ENCODE measurements at regions not wholly inside any gene's neighbourhood (a gene's known extent, or its start where the extent isn't known, plus 50 kb on each side); places are given as distances from the start of the nearest gene placed in this dataset.

DNA sequence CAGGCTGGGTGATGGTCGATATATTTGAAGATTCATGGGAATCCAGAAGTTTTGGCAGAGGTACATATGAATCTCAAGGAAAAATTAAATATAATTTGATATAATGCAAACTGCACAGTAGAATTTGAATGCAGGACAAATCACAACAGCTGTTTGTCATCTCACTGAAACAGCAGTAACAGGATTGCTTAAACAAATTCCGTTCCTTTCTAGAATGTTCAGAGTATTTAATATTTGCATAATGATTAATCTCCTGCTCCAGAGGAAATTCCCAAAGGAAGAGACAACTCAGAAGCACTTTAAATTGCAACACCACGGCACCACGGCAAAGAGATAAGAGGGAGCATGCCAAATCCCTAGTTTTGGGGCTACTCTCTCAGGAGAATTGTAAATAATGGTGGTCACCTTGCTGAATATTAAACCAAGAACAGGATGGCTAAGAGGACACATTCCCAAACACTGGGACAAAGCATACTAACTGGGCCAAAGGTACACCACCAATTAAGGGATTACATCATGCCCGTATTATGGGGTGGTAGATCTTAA is 67.8 kb upstream of the MAP4K3 start:
- H3K9me3 ChIP-seq (replicated peaks), result no peaks in the 10 kb centered on the region
- no peaks in the 10 kb centered on the region for H3K27me3 ChIP-seq (replicated peaks)
- H3K4me1 ChIP-seq (replicated peaks), result peaks cover 38% of the 10 kb centered on the region
- no peaks in the 10 kb centered on the region for H3K36me3 ChIP-seq
- peak overlapping the region; percentile 81 for H3K27ac ChIP-seq
- DNase-seq (ENCODE audit: low read depth in 1 of 2, low spot score in 2 of 2), result peak in 1 of 2 experiments; percentile 71
- no peak overlapping the region for H3K4me3 ChIP-seq

DNA sequence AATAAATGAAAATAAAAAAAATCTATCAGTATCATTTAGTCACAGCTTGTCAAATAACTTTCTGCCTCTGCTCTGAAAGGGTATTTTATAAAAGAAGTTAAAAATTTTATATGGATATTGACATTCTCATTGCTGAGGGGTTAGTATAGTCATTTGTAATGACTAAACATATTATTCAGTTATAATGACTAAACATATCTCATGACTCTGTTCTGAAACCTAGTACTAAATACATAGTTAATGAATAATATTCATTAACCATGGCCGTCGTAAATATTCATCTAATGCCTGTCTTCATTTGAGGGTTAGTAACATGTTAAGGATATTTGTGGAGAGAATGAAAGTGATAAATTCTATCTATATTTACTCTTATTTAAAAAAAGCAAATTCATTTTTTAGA is 69.1 kb upstream of the MAP4K3 start:
- Histone ChIP-seq H3K4me3 (no peak overlapping the region), H3K27me3 (replicated peaks) (no peaks in the 10 kb centered on the region), H3K36me3 (no peaks in the 10 kb centered on the region), H3K4me1 (replicated peaks) (peaks cover 31% of the 10 kb centered on the region), H3K9me3 (replicated peaks) (no peaks in the 10 kb centered on the region), H3K27ac (peak overlapping the region; percentile 81; the same call in 1 of the 2 replicates)
- DNase-seq (ENCODE audit: low read depth in 1 of 2, low spot score in 2 of 2), result no peak

DNA sequence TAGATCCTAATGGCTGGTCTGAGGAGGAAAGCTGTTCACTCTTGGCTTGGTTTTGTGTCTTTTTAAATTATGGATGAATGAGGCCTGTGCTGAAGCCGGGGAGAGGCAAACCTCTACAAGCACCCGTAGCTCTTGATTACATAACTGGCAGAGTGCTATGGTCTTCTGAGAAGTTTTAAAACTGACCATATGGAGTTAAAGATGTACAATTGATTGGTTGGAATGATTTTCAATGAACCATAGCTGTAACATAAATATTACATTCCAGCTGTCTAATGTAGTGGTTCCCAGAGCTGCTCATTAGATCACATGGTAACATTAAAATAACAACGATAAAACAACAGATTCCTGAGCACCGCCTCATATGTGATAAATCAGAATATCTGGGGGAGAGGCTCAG is 71.1 kb upstream of the MAP4K3 start:
- no peak for DNase-seq (ENCODE audit: low read depth in 1 of 2, low spot score in 2 of 2)
- no peak overlapping the region for H3K4me3 ChIP-seq
- H3K36me3 ChIP-seq, result no peaks in the 10 kb centered on the region
- H3K27me3 ChIP-seq (replicated peaks), result no peaks in the 10 kb centered on the region
- peaks cover 44% of the 10 kb centered on the region for H3K4me1 ChIP-seq (replicated peaks)
- no peak overlapping the region for H3K27ac ChIP-seq
- H3K9me3 ChIP-seq (replicated peaks), result no peaks in the 10 kb centered on the region

DNA sequence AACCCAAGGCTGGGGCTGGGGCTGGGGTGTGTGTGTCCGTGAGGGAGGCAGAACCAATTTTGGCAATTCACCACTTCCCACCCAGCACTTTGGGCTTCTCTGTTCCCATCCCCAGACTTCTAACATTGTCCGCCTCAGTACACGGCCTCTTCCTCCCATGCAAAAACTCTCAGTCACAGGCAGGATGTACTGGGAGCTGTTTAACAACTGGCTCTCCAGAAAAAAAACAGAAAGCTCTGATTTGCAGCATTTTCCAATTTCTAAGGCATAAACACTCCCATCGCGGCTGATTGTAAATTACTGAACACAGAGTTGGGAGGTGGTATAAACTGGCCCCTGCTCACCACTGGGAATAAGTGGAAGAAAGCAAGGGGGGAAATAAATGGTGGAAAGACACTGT is 73.1 kb upstream of the MAP4K3 start:
- no peak overlapping the region for H3K27ac ChIP-seq
- DNase-seq (ENCODE audit: low read depth in 1 of 2, low spot score in 2 of 2), result no peak
- no peaks in the 10 kb centered on the region for H3K27me3 ChIP-seq (replicated peaks)

DNA sequence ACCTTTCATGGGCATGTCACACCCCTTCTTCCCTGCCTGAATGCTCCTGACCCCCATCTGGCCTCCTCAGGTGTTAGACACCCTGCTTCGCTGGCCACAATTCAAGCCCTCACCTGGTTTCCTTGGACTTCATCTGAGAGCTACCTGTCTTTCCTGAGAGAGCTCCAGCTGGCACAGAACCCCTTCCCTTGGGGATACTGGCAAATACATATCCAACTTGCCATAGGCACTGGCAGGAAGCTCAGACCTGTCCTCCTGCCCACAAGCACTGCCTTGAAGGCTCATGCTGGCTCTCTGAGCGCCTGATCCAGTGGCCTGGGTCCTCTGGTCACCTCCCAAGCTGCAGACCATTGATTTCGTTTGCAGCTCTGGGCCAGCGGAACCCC is 74.1 kb upstream of the MAP4K3 start:
- no peak overlapping the region for H3K4me3 ChIP-seq
- no peak for DNase-seq (ENCODE audit: low read depth in 1 of 2, low spot score in 2 of 2)
- H3K9me3 ChIP-seq (replicated peaks), result no peaks in the 10 kb centered on the region
- H3K36me3 ChIP-seq, result no peaks in the 10 kb centered on the region
- H3K27me3 ChIP-seq (replicated peaks), result no peaks in the 10 kb centered on the region
- peaks cover 35% of the 10 kb centered on the region for H3K4me1 ChIP-seq (replicated peaks)
- H3K27ac ChIP-seq, result no peak overlapping the region

More for the DNA sequence above, 73.1 kb upstream of the MAP4K3 start:
- Histone ChIP-seq H3K36me3 (no peaks in the 10 kb centered on the region), H3K9me3 (replicated peaks) (no peaks in the 10 kb centered on the region), H3K4me3 (no peak overlapping the region), H3K4me1 (replicated peaks) (peaks cover 42% of the 10 kb centered on the region)

DNA sequence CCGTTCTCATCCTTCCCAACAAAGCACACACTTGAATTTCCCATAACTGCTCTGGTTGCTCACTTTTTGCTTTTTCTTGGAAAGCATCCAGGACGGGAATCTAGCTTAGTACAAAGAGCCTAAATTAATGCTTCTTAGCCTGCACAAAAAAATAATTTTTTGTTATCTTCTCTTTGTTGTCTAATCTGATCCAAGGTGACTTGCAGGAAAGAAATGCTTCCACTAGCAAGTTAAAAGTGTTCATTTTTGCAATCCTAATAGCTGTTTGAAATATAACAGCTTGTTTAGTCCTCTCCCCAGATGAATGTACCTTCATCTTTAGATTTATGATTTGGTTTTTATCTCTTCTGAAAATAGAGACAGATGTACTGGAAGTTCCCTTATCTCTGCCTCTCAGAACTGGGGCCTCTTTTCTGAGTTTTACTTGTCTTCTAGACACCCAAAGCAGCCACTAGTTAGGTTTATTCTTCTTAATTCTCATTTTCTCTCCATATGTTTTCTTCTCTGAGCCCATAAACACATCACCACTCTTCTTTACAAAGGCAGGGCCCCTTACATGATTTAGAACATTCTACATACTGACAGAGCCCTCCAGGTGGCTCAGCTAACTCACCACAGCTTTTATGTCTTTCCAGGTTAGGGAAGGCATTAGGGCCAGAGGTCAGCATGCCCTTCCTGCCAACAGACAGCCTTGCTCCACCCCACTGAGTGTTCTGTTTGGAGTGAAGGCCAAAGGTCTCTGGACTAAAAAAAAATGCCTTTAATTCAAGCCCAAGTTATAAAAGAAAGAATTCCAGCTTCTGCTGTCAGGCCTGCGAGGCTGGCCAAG is 74.7 kb upstream of the MAP4K3 start:
- Histone ChIP-seq H3K4me3 (no peak overlapping the region), H3K36me3 (no peaks in the 10 kb centered on the region), H3K27me3 (replicated peaks) (no peaks in the 10 kb centered on the region), H3K27ac (no peak overlapping the region), H3K4me1 (replicated peaks) (peaks cover 41% of the 10 kb centered on the region), H3K9me3 (replicated peaks) (no peaks in the 10 kb centered on the region)
- no peak for DNase-seq (ENCODE audit: low read depth in 1 of 2, low spot score in 2 of 2)

DNA sequence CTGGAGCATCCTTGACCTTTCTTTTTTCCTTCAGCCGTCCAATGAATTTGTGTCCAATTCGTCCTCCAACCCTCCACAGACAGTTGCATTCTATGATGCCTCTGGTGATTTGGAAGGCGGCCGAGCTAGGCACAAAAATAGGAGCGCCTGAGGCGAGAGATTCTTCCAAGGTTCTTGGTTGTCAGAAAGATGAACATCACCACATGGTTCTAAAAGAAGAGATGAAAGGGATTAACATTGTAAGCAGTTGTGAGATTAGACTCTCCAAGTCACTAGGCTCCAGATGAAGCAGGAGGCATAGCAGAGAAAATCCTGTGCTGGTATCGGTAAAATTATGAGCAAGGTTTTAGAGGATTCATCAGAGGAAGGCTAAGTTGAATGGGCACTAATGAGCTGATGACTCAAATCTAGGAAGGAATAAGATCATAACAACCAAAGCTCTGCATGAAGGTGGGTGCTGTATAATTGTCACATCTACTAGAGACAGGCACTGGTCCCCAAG is 75.4 kb upstream of the MAP4K3 start:
- H3K27ac ChIP-seq, result peak overlapping the region; percentile 72
- peaks cover 45% of the 10 kb centered on the region for H3K4me1 ChIP-seq (replicated peaks)
- H3K9me3 ChIP-seq (replicated peaks), result no peaks in the 10 kb centered on the region
- no peak for DNase-seq (ENCODE audit: low read depth in 1 of 2, low spot score in 2 of 2)
- no peaks in the 10 kb centered on the region for H3K36me3 ChIP-seq
- H3K27me3 ChIP-seq (replicated peaks), result no peaks in the 10 kb centered on the region
- no peak overlapping the region for H3K4me3 ChIP-seq

DNA sequence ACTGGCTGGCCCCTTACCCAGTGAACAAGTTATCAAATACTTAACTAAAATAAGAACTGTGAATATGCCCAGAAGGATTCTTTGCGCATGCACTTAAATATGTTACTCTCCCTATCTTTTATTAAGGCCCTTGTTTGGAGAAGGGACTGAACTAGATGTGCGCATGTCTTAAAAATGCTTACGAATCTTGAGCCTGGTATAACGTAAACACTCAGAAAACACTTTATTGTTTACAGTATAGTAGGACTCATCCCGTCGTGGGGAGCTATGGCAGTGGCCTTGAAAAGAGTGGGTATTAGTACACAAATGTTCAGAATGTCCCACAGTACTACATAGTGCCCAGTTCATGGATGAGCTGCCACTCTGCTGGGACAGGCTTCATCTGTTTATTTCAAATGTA is 75.9 kb upstream of the MAP4K3 start:
- Histone ChIP-seq H3K27ac (peak overlapping the region; percentile 72), H3K36me3 (no peaks in the 10 kb centered on the region), H3K4me1 (replicated peaks) (peaks cover 44% of the 10 kb centered on the region), H3K4me3 (no peak overlapping the region), H3K9me3 (replicated peaks) (no peaks in the 10 kb centered on the region), H3K27me3 (replicated peaks) (no peaks in the 10 kb centered on the region)
- peak in 1 of 2 experiments; percentile 43 for DNase-seq (ENCODE audit: low read depth in 1 of 2, low spot score in 2 of 2)

DNA sequence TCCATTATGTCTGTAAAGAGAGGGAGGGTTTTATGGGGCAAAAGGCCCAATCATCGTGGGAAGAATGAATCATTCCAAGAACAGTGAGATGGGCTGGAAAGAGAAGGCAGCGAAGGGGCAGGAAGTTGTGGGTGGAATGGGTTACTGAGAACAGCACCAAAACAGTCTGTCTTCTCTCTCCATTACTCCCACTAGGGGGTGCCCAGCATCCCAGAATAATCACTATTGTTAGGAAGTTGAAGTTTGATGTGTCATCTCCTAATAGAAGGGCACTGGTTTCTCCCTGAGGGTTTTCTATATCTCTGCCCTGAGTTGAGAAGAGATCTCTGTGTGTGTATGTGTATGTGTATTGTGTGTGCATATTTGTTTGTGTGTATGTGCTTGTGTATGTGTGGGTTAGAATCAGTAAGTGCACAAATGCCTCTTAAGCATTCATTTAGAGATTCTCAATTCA is 76.6 kb upstream of the MAP4K3 start:
- Histone ChIP-seq H3K4me1 (replicated peaks) (peaks cover 38% of the 10 kb centered on the region), H3K27me3 (replicated peaks) (no peaks in the 10 kb centered on the region), H3K9me3 (replicated peaks) (no peaks in the 10 kb centered on the region), H3K36me3 (no peaks in the 10 kb centered on the region), H3K4me3 (no peak overlapping the region), H3K27ac (peak overlapping the region; percentile 72)
- peak; percentile 93 to 96 for DNase-seq (ENCODE audit: low read depth in 1 of 2, low spot score in 2 of 2)

DNA sequence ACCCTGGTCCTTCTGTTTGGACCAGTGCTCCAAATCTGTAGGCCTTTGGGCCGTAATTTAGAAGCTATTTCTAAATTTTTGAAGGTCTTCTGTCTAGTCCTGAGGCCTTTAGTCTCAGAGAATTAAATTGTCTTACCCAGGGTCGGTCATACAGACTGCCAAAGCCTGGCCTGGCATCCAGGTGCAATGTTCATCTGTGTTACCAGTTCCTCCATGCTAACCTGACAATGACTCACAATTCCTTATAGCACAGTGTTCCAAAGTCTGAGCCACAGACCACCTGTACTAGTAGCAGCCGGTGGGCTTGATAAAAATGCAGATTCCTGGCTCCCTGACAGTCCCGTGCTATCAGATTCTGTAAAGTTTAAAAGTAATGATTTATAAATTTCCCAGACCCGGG is 77.7 kb upstream of the MAP4K3 start:
- no peak overlapping the region for H3K27ac ChIP-seq
- no peaks in the 10 kb centered on the region for H3K27me3 ChIP-seq (replicated peaks)
- no peaks in the 10 kb centered on the region for H3K9me3 ChIP-seq (replicated peaks)
- peaks cover 38% of the 10 kb centered on the region for H3K4me1 ChIP-seq (replicated peaks)
- H3K4me3 ChIP-seq, result no peak overlapping the region
- no peaks in the 10 kb centered on the region for H3K36me3 ChIP-seq
- DNase-seq (ENCODE audit: low read depth in 1 of 2, low spot score in 2 of 2), result no peak

DNA sequence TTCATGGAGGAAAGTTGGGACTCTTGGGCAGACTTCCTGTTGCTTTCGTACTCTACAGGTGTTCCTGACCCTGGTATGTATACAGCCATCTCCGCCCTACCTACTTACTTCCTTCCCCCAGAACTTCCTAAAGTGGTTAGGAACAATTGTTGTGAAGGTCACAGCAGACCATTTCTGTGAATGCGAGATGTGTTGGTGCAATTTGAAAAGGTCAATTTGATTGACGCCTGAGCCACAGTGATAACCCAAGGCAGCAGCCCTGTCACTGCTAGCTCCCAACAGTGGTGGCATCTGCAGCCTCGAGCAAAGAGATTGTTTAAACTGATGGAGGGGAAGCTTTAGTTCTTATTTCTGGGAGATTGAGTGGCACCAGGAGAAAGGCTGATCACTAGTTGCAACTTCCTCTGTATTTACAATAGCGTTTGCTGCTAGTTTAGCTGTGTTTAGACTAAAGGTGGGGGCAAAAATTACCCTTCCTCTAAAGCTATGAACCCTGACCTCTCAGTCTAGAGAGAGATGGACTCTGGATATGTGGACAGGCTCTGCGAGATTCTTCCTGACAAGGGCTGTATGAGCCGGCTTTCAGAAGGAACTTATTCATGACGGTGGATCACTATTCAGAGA is 78.3 kb upstream of the MAP4K3 start:
- Histone ChIP-seq H3K4me3 (no peak overlapping the region), H3K9me3 (replicated peaks) (no peaks in the 10 kb centered on the region), H3K36me3 (no peaks in the 10 kb centered on the region), H3K27ac (no peak overlapping the region), H3K4me1 (replicated peaks) (peaks cover 38% of the 10 kb centered on the region), H3K27me3 (replicated peaks) (no peaks in the 10 kb centered on the region)
- DNase-seq (ENCODE audit: low read depth in 1 of 2, low spot score in 2 of 2), result no peak

DNA sequence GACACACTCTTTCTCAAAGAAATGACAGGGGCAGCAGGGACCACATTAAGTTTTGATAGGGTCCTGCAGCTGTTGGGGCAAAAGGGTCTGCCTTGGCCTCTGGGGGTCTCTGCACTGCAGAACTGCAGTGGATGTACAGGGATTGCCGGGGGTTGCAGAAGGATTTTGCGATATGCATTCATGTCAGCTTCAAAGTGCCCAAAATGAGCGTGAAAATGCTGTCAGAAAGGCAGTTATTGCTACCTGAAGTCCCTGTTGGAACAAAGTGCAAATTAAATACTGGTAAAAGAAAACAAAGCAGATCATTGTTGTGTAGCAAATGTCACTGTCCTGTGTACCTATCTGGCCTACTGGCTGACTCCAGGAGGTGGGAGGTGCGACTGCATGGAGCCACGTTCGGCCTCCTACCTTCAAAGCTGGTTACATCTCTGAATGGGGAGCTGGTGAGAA is 78.8 kb upstream of the MAP4K3 start:
- no peaks in the 10 kb centered on the region for H3K9me3 ChIP-seq (replicated peaks)
- no peak for DNase-seq (ENCODE audit: low read depth in 1 of 2, low spot score in 2 of 2)
- H3K4me3 ChIP-seq, result no peak overlapping the region
- no peaks in the 10 kb centered on the region for H3K36me3 ChIP-seq
- H3K27me3 ChIP-seq (replicated peaks), result no peaks in the 10 kb centered on the region
- H3K27ac ChIP-seq, result no peak overlapping the region
- peaks cover 38% of the 10 kb centered on the region for H3K4me1 ChIP-seq (replicated peaks)

DNA sequence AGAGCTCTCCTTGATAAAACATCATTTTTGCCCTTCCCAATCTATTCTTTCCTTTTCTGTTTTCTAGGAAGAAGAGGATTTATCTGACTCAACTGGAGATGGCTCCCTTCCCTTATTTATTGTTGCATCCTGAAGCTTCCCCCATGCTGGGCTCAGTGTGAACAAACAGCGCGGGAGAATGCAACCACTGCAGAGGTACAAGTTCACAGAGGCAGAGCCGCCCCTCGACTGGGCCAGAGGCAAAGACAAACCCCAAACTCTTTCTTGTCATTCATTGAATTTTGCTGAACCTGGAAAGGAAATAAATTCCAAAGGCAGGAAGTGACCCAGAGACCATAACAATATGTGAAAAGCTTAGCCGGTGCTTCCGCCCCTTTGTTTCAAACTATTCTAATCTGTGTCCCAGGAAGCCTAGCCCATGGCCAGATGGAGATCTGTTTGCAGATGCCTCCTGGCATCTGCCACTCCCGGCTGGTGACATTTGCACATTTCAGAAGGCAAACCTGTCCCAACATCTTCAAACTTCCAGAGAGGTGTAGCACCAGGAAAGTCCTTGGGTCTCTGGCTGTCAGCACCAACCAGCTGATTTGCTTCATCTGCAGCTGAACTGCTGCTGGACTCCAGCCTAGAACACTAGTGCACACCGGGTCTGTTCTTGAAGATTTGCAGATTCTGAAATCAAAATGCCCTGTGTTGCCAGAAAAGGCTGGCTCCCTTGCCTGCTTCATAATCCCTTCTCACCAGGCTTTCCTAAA is 79.4 kb upstream of the MAP4K3 start:
- no peak for DNase-seq (ENCODE audit: low read depth in 1 of 2, low spot score in 2 of 2)
- H3K9me3 ChIP-seq (replicated peaks), result peaks cover 3% of the 10 kb centered on the region; the same call in 1 of the 2 replicates
- H3K27ac ChIP-seq, result no peak overlapping the region
- H3K4me1 ChIP-seq (replicated peaks), result peaks cover 38% of the 10 kb centered on the region
- no peak overlapping the region for H3K4me3 ChIP-seq
- no peaks in the 10 kb centered on the region for H3K36me3 ChIP-seq
- no peaks in the 10 kb centered on the region for H3K27me3 ChIP-seq (replicated peaks)
